ENCODE measurements at regions not wholly inside any gene's neighbourhood (a gene's known extent, or its start where the extent isn't known, plus 50 kb on each side); places are given as distances from the start of the nearest gene placed in this dataset.

- ChIA-PET POLR2A (no interaction called here), CTCF (interaction anchor here (0.5 kb wide), 1 partner anchor 1647 kb away, joined by 3 read pairs; no protein-coding TSS in a partner anchor)
- TF ChIP-seq CTCF (IDR thresholded peaks at IDR 0.05; ENCODE audit: insufficient read depth, low read depth, low read length): no peak
- Histone ChIP-seq H3K27me3 (ENCODE audit: control insufficient read depth, insufficient read depth, low read length) (no peaks in the 10 kb centered on the region), H3K4me3 (ENCODE audit: low read depth, low read length) (no peak overlapping the region), H3K36me3 (ENCODE audit: control insufficient read depth, insufficient read depth, low read length) (no peaks in the 10 kb centered on the region)
- DNase-seq (ENCODE audit: low read depth): no peak
Observed at GRCh38 chr14:99009871-99010270, 262.1 kb downstream of the BCL11B start.

- no peak for DNase-seq (ENCODE audit: low read depth)
- Histone ChIP-seq H3K27me3 (ENCODE audit: control insufficient read depth, insufficient read depth, low read length) (no peaks in the 10 kb centered on the region), H3K4me3 (ENCODE audit: low read depth, low read length) (no peak overlapping the region), H3K36me3 (ENCODE audit: control insufficient read depth, insufficient read depth, low read length) (no peaks in the 10 kb centered on the region)
- POLR2A ChIA-PET: no interaction called here
- TF ChIP-seq CTCF (IDR thresholded peaks at IDR 0.05; ENCODE audit: insufficient read depth, low read depth, low read length): no peak
- CTCF ChIA-PET: no interaction called here
Observed at GRCh38 chr14:99011385-99011784, 260.6 kb downstream of the BCL11B start.

GRCh38 chr14:99012703-99013102 is 259.3 kb downstream of the BCL11B start:
- no peak for DNase-seq (ENCODE audit: low read depth)
- Histone ChIP-seq H3K27me3 (ENCODE audit: control insufficient read depth, insufficient read depth, low read length) (no peaks in the 10 kb centered on the region), H3K36me3 (ENCODE audit: control insufficient read depth, insufficient read depth, low read length) (no peaks in the 10 kb centered on the region), H3K4me3 (ENCODE audit: low read depth, low read length) (no peak overlapping the region)
- ChIA-PET CTCF (no interaction called here), POLR2A (no interaction called here)
- no peak for TF ChIP-seq CTCF (IDR thresholded peaks at IDR 0.05; ENCODE audit: insufficient read depth, low read depth, low read length)

GRCh38 chr14:99015833-99016232 is 256.2 kb downstream of the BCL11B start:
- no peaks in the 10 kb centered on the region for H3K36me3 ChIP-seq (ENCODE audit: control insufficient read depth, insufficient read depth, low read length)
- no peaks in the 10 kb centered on the region for H3K27me3 ChIP-seq (ENCODE audit: control insufficient read depth, insufficient read depth, low read length)
- no peak for DNase-seq (ENCODE audit: low read depth)
- H3K4me3 ChIP-seq (ENCODE audit: low read depth, low read length): no peak overlapping the region
- ChIA-PET CTCF (no interaction called here), POLR2A (no interaction called here)
- TF ChIP-seq CTCF (IDR thresholded peaks at IDR 0.05; ENCODE audit: insufficient read depth, low read depth, low read length): no peak

GRCh38 chr14:99023371-99023770 is 248.6 kb downstream of the BCL11B start:
- Histone ChIP-seq H3K27me3 (ENCODE audit: control insufficient read depth, insufficient read depth, low read length) (no peaks in the 10 kb centered on the region), H3K36me3 (ENCODE audit: control insufficient read depth, insufficient read depth, low read length) (no peaks in the 10 kb centered on the region), H3K4me3 (ENCODE audit: low read depth, low read length) (no peak overlapping the region)
- no peak for DNase-seq (ENCODE audit: low read depth)
- ChIA-PET POLR2A (no interaction called here), CTCF (no interaction called here)
- TF ChIP-seq CTCF (IDR thresholded peaks at IDR 0.05; ENCODE audit: insufficient read depth, low read depth, low read length): no peak
